RCC 7860 (cell line): ENCODE measurements at regions not wholly inside any gene's neighbourhood (a gene's known extent, or its start where the extent isn't known, plus 50 kb on each side); places are given as distances from the start of the nearest gene placed in this dataset.
A peak's percentile ranks its signal among the peaks of the same experiment; 100 is the strongest.
"Not testable (repeated sequence)": the region's sequence is repeated elsewhere in the genome, so short reads cannot be mapped to it uniquely, and the experiment has no call there.

Experiments
- DNase-seq: peaks from one replicate; pipeline ENCODE4 v3.0.0-alpha.2; 2015; ENCODE audit warnings: low spot score
- FAIRE-seq: peaks from 2 replicates; lab custom pipeline; 2012; peaks lifted over from hg19 to GRCh38; lab: Jason Lieb, UNC

DNA sequence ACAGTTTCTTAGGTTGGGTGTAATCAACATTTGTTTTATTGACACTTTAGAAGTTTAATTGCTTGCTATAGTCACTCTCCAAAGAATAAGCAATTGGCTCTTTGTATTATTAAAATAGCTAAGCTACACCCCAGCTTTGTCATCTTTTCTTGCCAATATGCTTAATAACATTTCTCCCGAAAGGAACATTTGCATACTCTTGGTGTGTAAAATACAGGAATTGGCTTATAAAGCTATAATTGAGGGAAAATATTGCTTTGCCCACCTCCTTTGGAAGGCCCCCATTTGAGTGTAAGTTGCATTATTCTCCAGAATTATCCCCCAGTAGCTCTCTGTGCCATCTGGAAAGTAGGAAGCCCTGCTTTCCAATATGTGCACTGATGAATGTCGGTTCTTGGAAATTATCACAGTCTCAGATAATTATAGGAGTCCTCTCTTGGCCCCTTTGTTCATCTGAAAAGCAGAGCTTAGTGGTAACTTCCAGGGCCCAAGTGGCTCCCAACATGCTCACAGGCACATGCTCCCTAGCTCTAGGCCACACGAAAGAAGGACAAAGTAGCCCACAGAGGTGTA is 92.4 kb upstream of the B3GAT2 start:
- FAIRE-seq: no peak
- no peak for DNase-seq

GRCh38 chr6:71053475-71053874 is 96.6 kb upstream of the B3GAT2 start:
- DNase-seq (no peak), FAIRE-seq (no peak)

DNA sequence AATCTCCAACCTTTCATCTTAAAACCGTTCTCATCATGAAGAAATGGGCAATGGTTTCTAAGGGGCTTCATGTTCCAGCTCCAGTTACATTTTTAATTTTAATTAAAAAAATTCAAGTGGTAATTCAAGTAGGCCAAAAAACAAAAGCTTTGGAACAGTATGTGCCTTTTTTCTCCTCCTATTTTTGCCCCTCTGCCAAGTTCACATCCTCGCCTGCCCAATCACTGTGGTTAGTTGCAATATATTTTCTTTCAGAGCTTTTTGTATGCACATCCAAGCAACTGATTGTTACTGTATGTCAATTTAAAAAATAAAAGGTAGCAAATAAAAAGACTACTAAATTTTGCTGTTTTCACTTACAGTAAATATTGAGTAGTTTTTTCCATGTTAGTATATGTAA is 99.8 kb upstream of the B3GAT2 start:
- FAIRE-seq (no peak), DNase-seq (no peak)

- DNase-seq (no peak), FAIRE-seq (no peak)
These were observed 109.3 kb upstream of the B3GAT2 start for GRCh38 chr6:71066153-71066552.

DNA sequence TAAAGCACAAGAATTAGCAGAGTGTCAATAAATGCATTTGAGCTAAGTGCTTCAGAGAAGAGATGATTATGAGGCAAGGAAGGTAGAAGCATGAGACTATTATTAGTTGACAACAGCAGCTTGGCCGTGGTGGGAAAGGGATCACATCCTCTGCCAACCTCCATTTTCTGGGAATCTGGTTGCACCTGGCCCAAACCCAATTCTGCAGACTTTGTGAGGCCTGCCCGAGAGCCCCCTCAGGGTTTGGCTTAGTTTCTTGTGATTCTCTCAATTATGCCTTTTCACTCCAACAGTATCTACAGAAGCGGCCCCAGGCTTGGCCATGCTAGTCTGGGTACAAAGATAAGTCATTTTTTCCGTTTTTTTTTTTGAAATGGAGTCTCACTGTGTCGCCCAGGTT is 111.0 kb upstream of the B3GAT2 start:
- FAIRE-seq (no peak), DNase-seq (no peak)

- FAIRE-seq (no peak), DNase-seq (no peak)
These were observed 115.6 kb upstream of the B3GAT2 start for GRCh38 chr6:71072508-71072907.

DNA sequence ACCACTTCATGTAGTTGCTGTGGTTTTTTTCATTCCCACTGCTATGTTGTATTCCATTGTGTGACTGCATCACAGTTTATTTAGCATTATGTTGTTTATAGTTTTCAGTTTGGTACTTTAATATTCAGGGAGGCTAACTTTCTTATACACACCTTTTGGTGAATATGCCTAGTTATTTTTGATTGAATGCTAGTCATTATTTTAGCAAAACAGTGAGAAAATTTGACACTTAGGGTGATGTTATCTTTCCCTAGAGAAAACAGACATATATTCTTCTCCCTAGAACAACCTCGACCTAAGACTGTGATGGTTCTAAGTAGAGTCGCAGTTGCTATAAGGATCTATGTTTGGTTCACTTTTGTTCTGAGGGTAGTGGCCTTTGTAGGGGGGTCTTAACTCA is 120.8 kb upstream of the B3GAT2 start:
- no peak for FAIRE-seq
- no peak for DNase-seq

DNA sequence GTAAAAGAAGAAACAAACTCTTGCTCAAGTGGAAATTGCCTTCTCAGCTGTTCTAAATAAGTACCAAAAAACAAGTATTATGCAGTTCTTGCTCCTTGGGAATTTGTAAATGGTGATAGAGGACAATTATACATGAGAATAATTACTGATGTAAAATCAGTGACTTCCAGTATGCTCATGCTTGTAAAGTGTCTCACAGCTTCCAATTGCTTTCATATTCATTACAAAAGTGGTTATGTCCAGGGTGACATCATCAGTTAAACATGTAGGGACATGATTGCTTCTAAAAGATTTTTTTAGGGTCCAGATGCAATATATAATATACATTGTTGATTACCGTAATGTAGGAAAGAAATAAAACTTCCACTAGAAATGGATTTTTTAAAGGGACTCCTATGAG is 122.8 kb upstream of the B3GAT2 start:
- DNase-seq (no peak), FAIRE-seq (no peak)

GRCh38 chr6:71080133-71080532 is 123.3 kb upstream of the B3GAT2 start:
- FAIRE-seq: no peak
- DNase-seq: no peak

DNA sequence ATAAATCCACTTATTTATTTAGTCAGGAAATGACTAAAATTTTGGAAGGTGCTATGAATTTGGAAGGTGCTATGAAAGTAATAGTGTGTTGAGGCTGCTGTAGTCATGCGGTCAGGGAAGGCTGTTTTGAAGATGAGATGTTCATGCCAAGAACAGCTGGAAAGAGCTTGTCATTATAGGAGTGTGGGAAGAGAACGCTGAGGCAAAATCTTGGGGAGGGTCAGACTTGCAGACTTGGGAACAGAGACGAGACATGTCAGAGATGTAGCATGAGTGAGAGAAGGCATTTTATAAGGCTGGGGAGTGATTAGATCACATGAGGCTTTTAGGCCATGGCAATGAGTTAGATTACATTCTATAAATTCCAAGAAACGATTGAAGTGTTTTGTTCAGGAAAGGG is 124.0 kb upstream of the B3GAT2 start:
- FAIRE-seq (no peak), DNase-seq (no peak)

- DNase-seq (no peak), FAIRE-seq (no peak)
These were observed 125.3 kb upstream of the B3GAT2 start for GRCh38 chr6:71082033-71082650.

DNA sequence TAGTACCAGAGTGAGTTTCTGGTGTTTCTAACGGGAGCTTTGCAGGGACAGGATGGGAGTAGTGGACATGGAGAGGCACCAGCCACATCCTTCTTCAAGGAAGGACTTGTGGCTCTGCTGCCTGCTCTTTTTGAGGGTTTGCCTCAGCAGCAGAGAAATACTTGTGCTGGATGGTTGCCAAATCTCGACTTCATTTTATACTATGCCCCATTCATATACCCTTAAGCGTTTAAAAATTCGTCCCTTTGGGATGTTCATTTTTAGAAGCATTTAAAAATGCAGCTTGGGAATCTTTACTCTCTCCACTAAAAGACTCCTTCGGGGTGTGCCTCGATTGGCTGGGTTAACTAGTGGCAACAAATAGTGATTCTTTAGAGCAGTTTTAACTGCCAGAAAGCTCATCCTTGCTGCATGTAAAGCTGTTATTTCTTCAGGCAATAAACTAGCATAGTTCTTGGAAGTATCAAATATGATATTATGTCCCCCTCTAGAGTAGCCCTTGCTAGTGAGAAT is 126.5 kb upstream of the B3GAT2 start:
- DNase-seq (no peak), FAIRE-seq (no peak)

DNA sequence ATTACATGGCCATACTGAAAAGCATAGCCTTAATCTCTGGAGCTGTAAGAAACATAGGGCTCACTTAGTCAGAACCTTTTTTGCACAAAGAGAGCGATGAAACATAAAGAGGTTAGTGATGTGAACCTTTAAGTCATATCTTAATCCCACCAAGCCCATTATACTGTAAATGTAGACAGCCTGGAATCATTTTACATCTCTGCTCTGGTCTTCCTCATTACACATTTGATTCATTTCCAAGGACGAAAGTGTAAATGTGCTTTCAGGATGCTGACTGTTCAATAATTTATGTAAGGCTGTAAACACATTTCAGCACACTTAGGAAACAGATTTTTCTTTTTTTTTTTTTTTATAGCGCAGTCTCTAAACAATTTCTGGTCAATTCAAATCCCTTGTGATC is 131.3 kb upstream of the B3GAT2 start:
- DNase-seq: no peak
- no peak for FAIRE-seq

DNA sequence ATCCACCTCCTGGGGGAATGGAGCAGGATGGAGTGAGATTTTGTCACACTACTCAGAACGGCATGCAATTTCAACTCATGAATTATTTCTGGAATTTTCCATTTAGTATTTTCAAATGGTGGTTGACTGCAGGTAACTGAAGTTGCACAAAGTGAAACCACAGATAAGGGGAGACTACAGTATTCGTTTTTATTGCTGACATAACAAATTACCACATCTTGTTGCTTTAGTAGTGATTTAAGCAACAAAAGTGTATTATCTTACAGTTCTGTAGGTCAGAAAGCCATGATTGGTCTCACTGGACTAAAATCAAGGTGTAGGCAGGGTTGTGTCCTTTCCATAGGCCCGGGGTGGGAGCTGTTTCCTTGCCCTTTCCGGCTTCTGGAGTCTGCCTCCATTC is 133.4 kb upstream of the B3GAT2 start:
- no peak for FAIRE-seq

GRCh38 chr6:71091167-71091566 is 134.3 kb upstream of the B3GAT2 start:
- FAIRE-seq (no peak), DNase-seq (no peak)

More for the DNA sequence above, 133.4 kb upstream of the B3GAT2 start:
- DNase-seq: no peak

- no peak for FAIRE-seq
- DNase-seq: no peak
These were observed 135.1 kb upstream of the B3GAT2 start for GRCh38 chr6:71091956-71092355.

- not testable (repeated sequence) for FAIRE-seq, DNase-seq
These were observed 140.4 kb upstream of the B3GAT2 start for GRCh38 chr6:71097264-71097663.

DNA sequence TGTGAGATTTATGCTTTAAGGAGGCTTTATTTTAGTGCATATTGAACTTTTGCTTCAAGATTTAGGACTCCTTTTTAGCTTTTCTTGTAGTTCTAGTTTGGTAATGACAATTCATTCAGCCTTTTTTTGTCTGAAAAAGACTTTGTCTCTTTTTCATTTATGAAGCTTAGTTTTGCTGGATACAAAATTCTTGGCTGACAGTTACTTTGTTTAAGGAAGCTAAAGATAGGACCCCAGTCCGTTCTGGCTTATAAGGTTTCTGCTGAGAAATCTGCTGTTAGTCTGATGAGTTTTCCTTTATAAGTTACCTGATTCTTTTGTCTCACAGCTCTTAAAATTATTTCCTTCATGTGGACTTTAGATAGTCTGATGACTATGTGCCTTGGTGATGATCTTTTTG is 142.8 kb upstream of the B3GAT2 start:
- FAIRE-seq (no peak), DNase-seq (no peak)

DNA sequence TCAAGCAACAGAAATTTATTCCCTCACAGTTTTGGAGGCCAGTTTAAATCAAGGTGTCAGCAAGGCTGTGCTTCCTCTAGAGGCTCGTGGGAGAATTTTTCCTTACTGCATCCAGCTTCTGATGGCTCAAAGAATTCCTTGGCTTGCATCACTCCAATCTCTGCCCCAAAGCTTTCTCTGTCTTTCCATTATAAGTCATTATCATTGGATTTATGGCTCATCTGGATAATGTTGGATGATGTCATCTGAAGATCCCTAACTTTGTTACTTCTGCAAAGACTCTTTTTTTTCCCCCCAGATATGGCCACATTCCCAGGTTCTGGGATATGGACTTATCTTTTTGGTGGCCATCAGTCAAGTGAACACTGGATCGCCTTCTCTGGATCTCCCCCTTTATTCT is 146.3 kb upstream of the B3GAT2 start:
- no peak for DNase-seq
- no peak for FAIRE-seq

GRCh38 chr6:71103641-71104040 is 146.8 kb upstream of the B3GAT2 start:
- DNase-seq (no peak), FAIRE-seq (no peak)

DNA sequence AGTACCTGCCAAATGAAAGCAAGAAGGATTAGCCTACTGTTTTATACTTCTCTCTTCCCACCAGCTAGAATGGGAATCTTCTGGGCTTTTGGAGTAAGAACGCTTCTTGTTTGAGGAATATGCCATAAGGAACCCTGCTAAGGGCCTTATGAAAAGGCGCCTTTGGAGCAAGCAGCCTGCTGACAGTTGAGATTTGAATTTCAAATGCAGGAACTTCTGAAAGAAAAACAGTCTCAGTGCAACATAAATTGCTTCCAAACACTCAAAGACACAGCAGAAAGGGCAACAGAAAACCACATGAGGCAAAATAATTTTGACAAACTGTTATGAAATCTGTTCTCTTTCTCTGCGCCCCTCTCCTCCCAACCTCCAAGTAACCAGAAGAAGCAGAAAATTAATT is 149.4 kb upstream of the B3GAT2 start:
- DNase-seq: no peak

DNA sequence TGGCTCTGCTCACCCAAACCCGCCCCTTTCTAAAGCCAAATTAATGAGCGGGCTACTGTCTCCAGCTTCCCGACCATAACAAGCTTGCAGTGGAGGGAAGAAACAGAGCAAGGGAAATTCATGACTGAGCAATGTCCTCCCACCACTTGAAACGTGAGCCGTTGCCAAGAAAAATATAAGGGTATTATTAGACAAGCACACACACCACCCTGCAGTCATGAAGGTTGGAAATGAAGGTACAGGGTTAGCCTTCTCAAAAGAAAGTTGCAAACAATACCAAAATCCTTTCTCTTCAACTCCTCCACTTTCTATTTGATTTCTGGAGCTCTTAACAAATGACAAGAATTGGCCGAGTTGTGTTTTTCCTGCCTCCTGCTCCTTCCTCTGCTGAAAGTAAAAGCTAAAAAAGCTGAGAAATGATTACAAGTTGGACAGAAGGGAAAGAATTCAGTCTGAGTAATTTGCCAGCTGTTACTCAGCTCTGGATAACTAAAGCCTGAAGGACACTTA is 151.1 kb upstream of the B3GAT2 start:
- peak; percentile 72 for DNase-seq
- peak; percentile 58 for FAIRE-seq

More for the DNA sequence above, 149.4 kb upstream of the B3GAT2 start:
- no peak for FAIRE-seq

DNA sequence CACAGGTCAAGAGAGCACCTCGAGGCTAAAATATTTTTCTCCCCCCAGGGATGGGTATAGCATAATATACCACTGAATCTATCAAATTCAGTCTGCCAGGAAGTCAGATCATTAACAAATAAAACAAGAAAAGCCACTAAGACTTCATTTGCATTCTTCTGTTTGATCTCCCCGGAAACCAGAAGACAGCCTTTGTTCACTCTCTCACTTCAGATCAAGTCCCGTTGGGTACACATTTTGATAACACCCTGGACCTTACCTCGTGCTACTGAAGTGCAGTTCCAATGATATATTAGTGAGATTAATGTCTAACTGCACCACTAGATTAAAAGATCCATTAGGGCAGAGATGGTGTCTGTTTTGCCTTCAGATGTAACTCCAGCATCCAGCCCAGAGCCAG is 157.7 kb upstream of the B3GAT2 start:
- no peak for DNase-seq
- FAIRE-seq: no peak
